ENCODE measurements at regions not wholly inside any gene's neighbourhood (a gene's known extent, or its start where the extent isn't known, plus 50 kb on each side); places are given as distances from the start of the nearest gene placed in this dataset.

DNA sequence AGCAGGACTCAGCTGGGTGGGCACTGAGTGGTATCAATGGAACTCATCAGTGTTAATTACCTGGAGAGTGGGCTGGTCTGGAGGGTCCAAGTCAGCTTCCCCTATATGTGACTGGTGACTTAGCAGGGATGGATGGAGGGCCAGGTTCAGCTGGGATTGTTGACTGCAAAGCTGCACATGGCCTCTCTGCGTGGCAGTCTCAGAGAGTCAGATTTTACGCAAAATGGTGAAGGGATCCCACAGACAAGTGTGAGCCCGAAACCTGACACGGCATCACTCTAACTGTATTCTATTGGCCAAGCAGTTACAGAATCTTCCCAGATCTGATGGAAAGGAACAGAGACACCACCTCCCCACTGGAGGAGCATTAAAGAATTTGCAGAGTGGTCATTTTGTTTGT, 716.0 kb upstream of the TBX3 start (continued):
- TF ChIP-seq, protein P1, sequence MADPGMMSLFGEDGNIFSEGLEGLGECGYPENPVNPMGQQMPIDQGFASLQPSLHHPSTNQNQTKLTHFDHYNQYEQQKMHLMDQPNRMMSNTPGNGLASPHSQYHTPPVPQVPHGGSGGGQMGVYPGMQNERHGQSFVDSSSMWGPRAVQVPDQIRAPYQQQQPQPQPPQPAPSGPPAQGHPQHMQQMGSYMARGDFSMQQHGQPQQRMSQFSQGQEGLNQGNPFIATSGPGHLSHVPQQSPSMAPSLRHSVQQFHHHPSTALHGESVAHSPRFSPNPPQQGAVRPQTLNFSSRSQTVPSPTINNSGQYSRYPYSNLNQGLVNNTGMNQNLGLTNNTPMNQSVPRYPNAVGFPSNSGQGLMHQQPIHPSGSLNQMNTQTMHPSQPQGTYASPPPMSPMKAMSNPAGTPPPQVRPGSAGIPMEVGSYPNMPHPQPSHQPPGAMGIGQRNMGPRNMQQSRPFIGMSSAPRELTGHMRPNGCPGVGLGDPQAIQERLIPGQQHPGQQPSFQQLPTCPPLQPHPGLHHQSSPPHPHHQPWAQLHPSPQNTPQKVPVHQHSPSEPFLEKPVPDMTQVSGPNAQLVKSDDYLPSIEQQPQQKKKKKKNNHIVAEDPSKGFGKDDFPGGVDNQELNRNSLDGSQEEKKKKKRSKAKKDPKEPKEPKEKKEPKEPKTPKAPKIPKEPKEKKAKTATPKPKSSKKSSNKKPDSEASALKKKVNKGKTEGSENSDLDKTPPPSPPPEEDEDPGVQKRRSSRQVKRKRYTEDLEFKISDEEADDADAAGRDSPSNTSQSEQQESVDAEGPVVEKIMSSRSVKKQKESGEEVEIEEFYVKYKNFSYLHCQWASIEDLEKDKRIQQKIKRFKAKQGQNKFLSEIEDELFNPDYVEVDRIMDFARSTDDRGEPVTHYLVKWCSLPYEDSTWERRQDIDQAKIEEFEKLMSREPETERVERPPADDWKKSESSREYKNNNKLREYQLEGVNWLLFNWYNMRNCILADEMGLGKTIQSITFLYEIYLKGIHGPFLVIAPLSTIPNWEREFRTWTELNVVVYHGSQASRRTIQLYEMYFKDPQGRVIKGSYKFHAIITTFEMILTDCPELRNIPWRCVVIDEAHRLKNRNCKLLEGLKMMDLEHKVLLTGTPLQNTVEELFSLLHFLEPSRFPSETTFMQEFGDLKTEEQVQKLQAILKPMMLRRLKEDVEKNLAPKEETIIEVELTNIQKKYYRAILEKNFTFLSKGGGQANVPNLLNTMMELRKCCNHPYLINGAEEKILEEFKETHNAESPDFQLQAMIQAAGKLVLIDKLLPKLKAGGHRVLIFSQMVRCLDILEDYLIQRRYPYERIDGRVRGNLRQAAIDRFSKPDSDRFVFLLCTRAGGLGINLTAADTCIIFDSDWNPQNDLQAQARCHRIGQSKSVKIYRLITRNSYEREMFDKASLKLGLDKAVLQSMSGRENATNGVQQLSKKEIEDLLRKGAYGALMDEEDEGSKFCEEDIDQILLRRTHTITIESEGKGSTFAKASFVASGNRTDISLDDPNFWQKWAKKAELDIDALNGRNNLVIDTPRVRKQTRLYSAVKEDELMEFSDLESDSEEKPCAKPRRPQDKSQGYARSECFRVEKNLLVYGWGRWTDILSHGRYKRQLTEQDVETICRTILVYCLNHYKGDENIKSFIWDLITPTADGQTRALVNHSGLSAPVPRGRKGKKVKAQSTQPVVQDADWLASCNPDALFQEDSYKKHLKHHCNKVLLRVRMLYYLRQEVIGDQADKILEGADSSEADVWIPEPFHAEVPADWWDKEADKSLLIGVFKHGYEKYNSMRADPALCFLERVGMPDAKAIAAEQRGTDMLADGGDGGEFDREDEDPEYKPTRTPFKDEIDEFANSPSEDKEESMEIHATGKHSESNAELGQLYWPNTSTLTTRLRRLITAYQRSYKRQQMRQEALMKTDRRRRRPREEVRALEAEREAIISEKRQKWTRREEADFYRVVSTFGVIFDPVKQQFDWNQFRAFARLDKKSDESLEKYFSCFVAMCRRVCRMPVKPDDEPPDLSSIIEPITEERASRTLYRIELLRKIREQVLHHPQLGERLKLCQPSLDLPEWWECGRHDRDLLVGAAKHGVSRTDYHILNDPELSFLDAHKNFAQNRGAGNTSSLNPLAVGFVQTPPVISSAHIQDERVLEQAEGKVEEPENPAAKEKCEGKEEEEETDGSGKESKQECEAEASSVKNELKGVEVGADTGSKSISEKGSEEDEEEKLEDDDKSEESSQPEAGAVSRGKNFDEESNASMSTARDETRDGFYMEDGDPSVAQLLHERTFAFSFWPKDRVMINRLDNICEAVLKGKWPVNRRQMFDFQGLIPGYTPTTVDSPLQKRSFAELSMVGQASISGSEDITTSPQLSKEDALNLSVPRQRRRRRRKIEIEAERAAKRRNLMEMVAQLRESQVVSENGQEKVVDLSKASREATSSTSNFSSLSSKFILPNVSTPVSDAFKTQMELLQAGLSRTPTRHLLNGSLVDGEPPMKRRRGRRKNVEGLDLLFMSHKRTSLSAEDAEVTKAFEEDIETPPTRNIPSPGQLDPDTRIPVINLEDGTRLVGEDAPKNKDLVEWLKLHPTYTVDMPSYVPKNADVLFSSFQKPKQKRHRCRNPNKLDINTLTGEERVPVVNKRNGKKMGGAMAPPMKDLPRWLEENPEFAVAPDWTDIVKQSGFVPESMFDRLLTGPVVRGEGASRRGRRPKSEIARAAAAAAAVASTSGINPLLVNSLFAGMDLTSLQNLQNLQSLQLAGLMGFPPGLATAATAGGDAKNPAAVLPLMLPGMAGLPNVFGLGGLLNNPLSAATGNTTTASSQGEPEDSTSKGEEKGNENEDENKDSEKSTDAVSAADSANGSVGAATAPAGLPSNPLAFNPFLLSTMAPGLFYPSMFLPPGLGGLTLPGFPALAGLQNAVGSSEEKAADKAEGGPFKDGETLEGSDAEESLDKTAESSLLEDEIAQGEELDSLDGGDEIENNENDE (IDR thresholded peaks at IDR 0.05; ENCODE audit: insufficient replicate concordance, low read length): no peak
- TF ChIP-seq BRCA1 (IDR thresholded peaks at IDR 0.05; ENCODE audit: low read depth, low read length) (no peak), POLR2A (IDR thresholded peaks at IDR 0.05; ENCODE audit: control extremely low read depth in 1 of 2, low read depth in 2 of 2, low read length in 2 of 2) (no peak), JUN (IDR thresholded peaks at IDR 0.05; ENCODE audit: low read depth, low read length) (no peak)

Data from H1 (cell line).